ENCODE measurements at regions not wholly inside any gene's neighbourhood (a gene's known extent, or its start where the extent isn't known, plus 50 kb on each side); places are given as distances from the start of the nearest gene placed in this dataset.
"Not testable (repeated sequence)": the region's sequence is repeated elsewhere in the genome, so short reads cannot be mapped to it uniquely, and the experiment has no call there.

GRCh38 chr14:23766737-23767401 lies 130.7 kb downstream of the DHRS2 start:
- H3K4me1 ChIP-seq: no peaks in the 10 kb centered on the region
- no peaks in the 10 kb centered on the region for H3K9me3 ChIP-seq (ENCODE audit: control insufficient read depth, low read length)
- H2AFZ ChIP-seq: no peak overlapping the region
- no peak overlapping the region for H3K4me3 ChIP-seq (ENCODE audit: low read depth, low read length)
- H3K27me3 ChIP-seq (ENCODE audit: control insufficient read depth, insufficient read depth, low read length): no peaks in the 10 kb centered on the region
- no peak overlapping the region for H3K27ac ChIP-seq
- no peak overlapping the region for H3K4me2 ChIP-seq (ENCODE audit: low read length)
- H3K36me3 ChIP-seq (ENCODE audit: control insufficient read depth, insufficient read depth, low read length): no peaks in the 10 kb centered on the region
- TF ChIP-seq CTCF (IDR thresholded peaks at IDR 0.05): no peak
- H3K9ac ChIP-seq: no peak overlapping the region
- H3K79me2 ChIP-seq: no peaks in the 10 kb centered on the region

- not testable (repeated sequence) for H3K79me2 ChIP-seq
These were observed 133.1 kb downstream of the DHRS2 start for GRCh38 chr14:23769221-23769728.

GRCh38 chr14:23773981-23774380 lies 137.8 kb downstream of the DHRS2 start:
- no peak overlapping the region for H2AFZ ChIP-seq
- no peak for TF ChIP-seq CTCF (IDR thresholded peaks at IDR 0.05)
- no peaks in the 10 kb centered on the region for H3K9me3 ChIP-seq (ENCODE audit: control insufficient read depth, low read length)
- no peak overlapping the region for H3K9ac ChIP-seq
- no peak overlapping the region for H3K27ac ChIP-seq
- no peaks in the 10 kb centered on the region for H3K36me3 ChIP-seq (ENCODE audit: control insufficient read depth, insufficient read depth, low read length)
- H3K4me2 ChIP-seq (ENCODE audit: low read length): no peak overlapping the region
- H3K4me3 ChIP-seq (ENCODE audit: low read depth, low read length): no peak overlapping the region
- no peaks in the 10 kb centered on the region for H3K79me2 ChIP-seq
- H3K27me3 ChIP-seq (ENCODE audit: control insufficient read depth, insufficient read depth, low read length): no peaks in the 10 kb centered on the region
- peaks cover 3% of the 10 kb centered on the region for H3K4me1 ChIP-seq

More at GRCh38 chr14:23769221-23769728, 133.1 kb downstream of the DHRS2 start:
- not testable (repeated sequence) for H3K4me3 ChIP-seq (ENCODE audit: low read depth, low read length); H3K4me2 ChIP-seq (ENCODE audit: low read length); H2AFZ ChIP-seq; H3K27ac ChIP-seq; H3K4me1 ChIP-seq; H3K9ac ChIP-seq; H3K27me3 ChIP-seq (ENCODE audit: control insufficient read depth, insufficient read depth, low read length); H3K9me3 ChIP-seq (ENCODE audit: control insufficient read depth, low read length); H3K36me3 ChIP-seq (ENCODE audit: control insufficient read depth, insufficient read depth, low read length)

GRCh38 chr14:23776296-23776695 lies 140.1 kb downstream of the DHRS2 start:
- peaks cover 3% of the 10 kb centered on the region for H3K4me1 ChIP-seq
- no peaks in the 10 kb centered on the region for H3K27me3 ChIP-seq (ENCODE audit: control insufficient read depth, insufficient read depth, low read length)
- no peaks in the 10 kb centered on the region for H3K36me3 ChIP-seq (ENCODE audit: control insufficient read depth, insufficient read depth, low read length)
- H3K9me3 ChIP-seq (ENCODE audit: control insufficient read depth, low read length): no peaks in the 10 kb centered on the region
- no peak overlapping the region for H3K9ac ChIP-seq
- no peaks in the 10 kb centered on the region for H3K79me2 ChIP-seq
- H3K27ac ChIP-seq: no peak overlapping the region
- H2AFZ ChIP-seq: no peak overlapping the region
- TF ChIP-seq CTCF (IDR thresholded peaks at IDR 0.05): no peak
- no peak overlapping the region for H3K4me3 ChIP-seq (ENCODE audit: low read depth, low read length)
- H3K4me2 ChIP-seq (ENCODE audit: low read length): no peak overlapping the region

GRCh38 chr14:23785208-23785607 lies 149.0 kb downstream of the DHRS2 start:
- H3K9ac ChIP-seq: no peak overlapping the region
- no peaks in the 10 kb centered on the region for H3K4me1 ChIP-seq
- TF ChIP-seq CTCF (IDR thresholded peaks at IDR 0.05): no peak
- no peaks in the 10 kb centered on the region for H3K27me3 ChIP-seq (ENCODE audit: control insufficient read depth, insufficient read depth, low read length)
- no peak overlapping the region for H2AFZ ChIP-seq
- H3K4me2 ChIP-seq (ENCODE audit: low read length): no peak overlapping the region
- no peak overlapping the region for H3K4me3 ChIP-seq (ENCODE audit: low read depth, low read length)
- no peaks in the 10 kb centered on the region for H3K36me3 ChIP-seq (ENCODE audit: control insufficient read depth, insufficient read depth, low read length)
- H3K9me3 ChIP-seq (ENCODE audit: control insufficient read depth, low read length): no peaks in the 10 kb centered on the region
- no peaks in the 10 kb centered on the region for H3K79me2 ChIP-seq
- H3K27ac ChIP-seq: no peak overlapping the region
